ENCODE measurements at regions not wholly inside any gene's neighbourhood (a gene's known extent, or its start where the extent isn't known, plus 50 kb on each side); places are given as distances from the start of the nearest gene placed in this dataset.

- peak; percentile 40 for DNase-seq
Observed at GRCh38 chr3:25259871-25260270, 168.2 kb upstream of the RARB start.

GRCh38 chr3:25262322-25262721, 165.7 kb upstream of the RARB start:
- no peak for DNase-seq

DNA sequence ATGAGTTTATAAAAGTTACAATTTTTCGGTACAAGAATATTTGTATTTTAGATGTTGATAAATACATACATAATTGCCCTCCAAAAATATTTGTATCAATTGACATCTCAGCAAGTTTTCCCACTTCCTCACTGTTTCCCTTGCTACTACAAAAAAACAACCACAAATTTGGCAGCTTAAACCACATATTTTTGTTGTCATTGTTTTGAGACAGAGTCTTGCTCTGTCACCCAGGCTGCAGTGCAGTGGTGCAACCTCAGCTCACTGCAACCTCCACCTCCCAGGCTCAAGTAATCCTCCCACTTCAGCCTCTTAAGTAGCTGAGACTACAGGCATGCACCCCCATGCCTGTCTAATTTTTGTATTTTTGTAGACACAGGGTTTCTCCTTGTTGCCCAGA, 162.8 kb upstream of the RARB start:
- no peak for DNase-seq

GRCh38 chr3:25266677-25267076, 161.4 kb upstream of the RARB start:
- no peak for DNase-seq

GRCh38 chr3:25272090-25272489, 156.0 kb upstream of the RARB start:
- DNase-seq, result no peak

DNA sequence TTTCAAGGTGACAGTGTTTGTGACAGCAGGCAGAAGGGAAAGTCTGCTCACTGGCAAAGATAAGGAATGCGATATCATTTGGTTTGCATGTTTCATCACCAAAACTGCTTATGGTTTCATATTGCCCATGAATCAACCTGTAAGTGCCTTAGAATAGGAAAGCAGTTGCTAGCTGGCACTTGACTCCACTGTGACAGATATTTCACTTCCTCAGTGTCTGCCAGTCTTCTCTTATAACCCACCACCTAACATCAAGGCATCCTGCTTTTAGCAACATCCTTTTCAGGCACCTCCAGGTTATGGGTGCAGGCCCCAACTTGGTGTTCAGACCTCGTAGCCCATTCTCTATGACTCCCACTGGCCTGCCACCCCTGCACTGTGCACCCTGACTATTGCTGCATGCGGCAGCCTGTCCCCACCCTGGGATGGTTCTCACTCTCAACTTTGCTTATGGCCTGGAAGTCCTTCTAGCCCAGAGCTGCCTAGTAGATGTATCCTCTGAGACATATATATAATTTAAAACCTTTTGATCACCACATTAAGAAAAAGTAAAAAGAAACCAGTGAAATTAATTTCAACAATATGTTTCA, 154.4 kb upstream of the RARB start:
- no peak for DNase-seq

GRCh38 chr3:25277503-25277902, 150.6 kb upstream of the RARB start:
- no peak for DNase-seq

DNA sequence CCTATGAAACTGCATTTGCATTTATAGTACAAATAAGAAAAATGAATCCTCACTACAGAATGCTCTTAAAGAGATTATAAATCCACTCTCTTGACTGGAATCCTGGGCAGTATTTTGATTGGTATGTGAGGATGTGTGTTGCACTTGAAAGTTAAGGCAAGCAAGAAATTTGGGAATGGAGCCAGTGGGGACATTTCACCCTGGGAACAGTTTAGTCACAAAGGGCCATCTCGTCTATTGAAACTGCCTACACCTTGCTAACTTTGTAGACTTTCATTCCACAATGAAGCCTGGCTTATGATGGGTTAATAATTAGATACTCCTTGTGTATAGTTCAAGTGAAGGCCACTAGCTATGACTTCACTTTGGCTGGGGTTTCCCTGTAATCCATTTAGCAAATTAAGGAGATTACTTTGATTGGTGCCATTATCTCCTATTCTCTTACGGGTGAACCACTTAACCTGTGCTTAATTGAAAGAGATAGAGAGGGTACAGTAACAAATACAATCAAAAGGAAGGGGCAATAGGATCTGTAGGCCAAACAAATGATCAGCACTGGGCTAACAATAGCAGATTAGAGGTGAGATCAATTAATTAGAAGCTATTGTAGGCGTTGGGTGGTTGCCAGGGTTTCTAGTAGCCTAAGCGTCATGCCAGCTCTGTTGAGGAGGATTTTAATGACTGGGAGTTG, 146.9 kb upstream of the RARB start:
- peak; percentile 69 for DNase-seq

- DNase-seq, result no peak
Observed at GRCh38 chr3:25281732-25282126, 146.3 kb upstream of the RARB start.

- DNase-seq, result no peak
Observed at GRCh38 chr3:25283613-25284012, 144.4 kb upstream of the RARB start.

DNA sequence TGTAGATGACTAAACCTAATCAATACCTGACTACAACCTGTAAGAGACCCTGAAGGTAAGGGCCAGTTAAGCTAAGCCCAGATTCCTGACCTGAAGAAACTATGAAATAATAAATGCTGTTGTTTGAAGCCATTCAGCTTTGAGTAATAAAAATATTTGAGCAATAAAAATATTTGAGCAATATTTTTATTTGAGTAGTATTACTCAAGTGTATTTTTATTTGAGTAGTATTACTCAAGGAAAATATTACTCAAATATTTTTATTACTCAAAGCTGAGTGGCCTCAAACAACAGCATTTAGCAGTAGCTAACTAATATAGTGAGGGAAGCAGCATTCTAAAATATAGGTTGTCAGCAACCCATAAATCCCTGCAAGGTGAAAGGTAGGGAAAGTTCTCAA, 143.8 kb upstream of the RARB start:
- no peak for DNase-seq

DNA sequence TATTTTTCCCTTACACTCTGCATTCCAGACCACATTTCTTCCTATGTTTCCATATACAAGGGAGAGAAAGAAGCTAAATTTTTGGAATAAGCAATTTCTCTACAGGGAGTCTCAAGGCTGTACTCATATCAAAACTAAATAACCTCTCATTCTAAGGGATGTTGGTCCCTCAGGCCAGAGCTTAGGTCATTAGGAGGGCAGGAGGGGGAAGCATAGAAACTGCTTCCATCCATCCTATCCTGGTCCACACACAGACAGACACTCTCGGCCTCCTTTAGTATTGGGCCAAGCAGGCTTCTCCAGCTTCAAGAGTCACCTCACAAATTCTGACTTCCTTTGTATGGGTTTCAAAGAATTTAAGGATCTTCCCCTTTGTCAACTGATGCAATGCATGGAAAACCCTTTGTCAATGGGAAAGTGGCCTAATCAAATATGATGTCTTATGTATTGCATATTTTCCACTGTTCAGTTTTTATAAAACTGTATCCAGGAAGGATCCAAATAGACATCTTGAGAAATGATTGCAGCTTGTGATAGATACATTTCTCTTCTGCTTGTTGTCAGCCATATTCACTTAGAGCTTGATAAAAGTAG, 140.7 kb upstream of the RARB start:
- DNase-seq, result no peak

GRCh38 chr3:25288413-25288812, 139.7 kb upstream of the RARB start:
- DNase-seq, result no peak

DNA sequence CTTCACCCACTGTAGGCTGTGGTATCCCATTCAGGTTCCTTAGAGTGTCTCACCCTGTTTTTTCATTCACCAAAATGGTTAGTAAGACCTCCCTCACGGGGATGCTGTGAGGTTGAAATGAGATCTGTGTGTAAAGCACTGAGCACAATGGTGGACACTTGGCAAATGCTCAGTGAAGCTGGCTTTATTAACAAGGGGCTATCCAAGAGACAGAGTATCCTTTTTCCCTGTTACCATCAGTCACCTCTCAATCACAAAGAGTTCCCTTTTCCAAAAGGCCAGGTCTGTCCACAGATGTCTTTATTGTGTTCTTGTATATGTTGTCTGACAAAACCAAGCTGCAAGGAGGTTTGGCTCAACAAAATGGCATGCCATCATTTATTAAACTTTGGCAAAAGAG, 138.9 kb upstream of the RARB start:
- DNase-seq, result no peak

DNA sequence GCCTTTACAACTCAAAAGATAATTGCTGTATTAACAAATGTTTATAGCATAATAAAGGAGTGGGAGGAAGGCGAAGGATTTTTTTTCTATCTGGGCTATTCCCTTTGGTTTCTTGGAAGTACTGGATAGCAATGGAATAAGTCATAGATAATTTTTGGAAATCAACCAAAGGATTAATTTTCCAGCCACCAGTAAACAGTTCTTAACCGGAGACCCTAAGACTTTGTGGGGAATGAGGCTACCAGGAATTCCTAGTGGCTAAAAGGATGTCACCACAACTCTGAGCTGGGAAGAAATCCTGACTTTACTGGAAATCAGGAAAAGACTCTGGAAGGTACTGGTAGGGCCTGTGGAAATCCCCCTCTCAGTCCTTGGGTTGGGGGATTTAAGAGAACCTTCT, 138.4 kb upstream of the RARB start:
- no peak for DNase-seq

DNA sequence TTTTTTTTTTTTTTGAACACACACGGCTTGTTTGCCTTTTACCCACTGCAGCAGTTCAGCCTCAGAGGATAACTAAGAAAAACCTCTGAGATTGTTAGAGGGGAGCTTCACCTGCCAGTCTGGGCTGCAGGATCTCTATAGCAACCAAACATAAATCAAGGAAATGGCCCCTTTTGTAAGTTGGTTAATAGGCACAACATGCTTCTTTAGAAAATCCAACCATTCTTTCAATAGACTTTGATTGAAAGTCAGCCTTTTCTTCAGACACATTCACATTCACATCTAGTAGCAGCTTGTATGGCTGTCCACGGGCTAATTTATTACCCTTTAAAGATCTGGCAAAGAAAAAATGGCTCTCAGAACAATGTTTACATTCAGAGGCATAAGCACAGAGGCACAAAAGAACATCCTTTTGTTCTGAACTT, 136.6 kb upstream of the RARB start:
- peak; percentile 30 for DNase-seq

GRCh38 chr3:25292036-25292435, 136.0 kb upstream of the RARB start:
- peak; percentile 8 for DNase-seq

DNA sequence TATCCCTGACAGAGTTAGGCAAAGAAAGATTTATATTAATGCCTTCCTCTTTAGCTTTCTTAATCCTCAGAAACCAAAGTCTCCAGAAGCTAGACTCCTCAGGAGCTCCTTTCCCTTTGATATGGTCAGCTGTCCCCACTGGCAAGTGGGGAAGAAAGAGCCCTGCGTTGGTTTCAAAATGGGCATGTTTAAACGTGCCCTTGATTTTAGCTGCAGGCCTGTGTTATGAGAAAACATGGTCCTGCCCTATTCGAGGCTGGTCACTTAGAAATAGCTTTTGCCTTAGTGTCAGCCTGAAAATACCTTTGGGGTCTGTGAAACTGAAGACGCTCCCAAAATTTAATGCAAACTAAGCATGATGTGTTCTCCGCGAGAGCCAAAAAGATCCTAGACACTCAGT, 135.5 kb upstream of the RARB start:
- DNase-seq, result peak; percentile 14

- peak; percentile 15 for DNase-seq
Observed at GRCh38 chr3:25293736-25294135, 134.3 kb upstream of the RARB start.

DNA sequence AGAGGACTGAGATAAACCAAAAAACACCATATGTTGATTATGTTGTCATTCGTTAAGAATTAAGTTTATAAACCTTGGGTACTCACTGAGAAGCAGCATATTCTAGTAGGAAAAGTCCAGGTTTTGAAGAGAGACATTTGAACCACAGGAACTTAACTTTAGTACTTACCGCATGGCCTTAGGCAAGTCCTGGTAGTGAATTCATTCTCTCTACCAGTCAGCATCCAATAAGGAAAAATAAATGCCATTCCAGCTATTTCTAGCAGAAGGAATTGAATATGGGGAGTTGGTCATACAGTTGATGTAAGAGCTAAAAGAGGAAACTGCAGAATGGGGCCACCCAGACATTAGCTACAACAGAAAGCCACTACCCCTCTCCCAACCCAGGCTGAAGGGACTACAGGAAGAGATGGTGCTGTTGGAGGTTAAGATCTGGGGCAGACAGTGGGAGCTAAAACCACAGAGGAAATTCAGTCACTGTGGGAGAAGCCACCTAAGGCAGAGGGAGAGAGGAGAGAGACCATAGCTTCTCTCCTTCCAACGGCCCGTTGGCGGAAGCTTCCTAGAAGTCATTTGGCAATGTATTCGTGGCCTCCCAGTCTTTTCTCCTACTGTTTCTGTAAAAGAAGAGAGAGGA, 133.8 kb upstream of the RARB start:
- DNase-seq, result no peak

- DNase-seq, result peak; percentile 76
Observed at GRCh38 chr3:25297667-25298585, 130.1 kb upstream of the RARB start.

- no peak for DNase-seq
Observed at GRCh38 chr3:25300141-25300540, 127.9 kb upstream of the RARB start.

GRCh38 chr3:25304916-25305315, 123.1 kb upstream of the RARB start:
- no peak for DNase-seq

Data from eye (tissue), 1 donor.